H1 (cell line): ENCODE measurements at regions not wholly inside any gene's neighbourhood (a gene's known extent, or its start where the extent isn't known, plus 50 kb on each side); places are given as distances from the start of the nearest gene placed in this dataset.

Source experiments
- CTCF ChIA-PET: fragments of 300-600 bp; sonication (Branson Sonifier 250); formaldehyde crosslinking; loops from one replicate; lab custom pipeline; 2021; ENCODE audit not compliant: partially characterized antibody; lab: Charles Lee
- POLR2A ChIA-PET: fragments of 300-600 bp; sonication (Branson Sonifier 250); formaldehyde crosslinking; loops from one replicate; lab custom pipeline; 2021; ENCODE audit warnings: inconsistent platforms; ENCODE audit not compliant: partially characterized antibody; lab: Charles Lee
- DNase-seq, 2 experiments: peaks; one replicate each; pipeline versions ENCODE4 v3.0.0 to v3.0.0-alpha.2; 2010 to 2022; ENCODE audit warnings: low spot score in 2 of 2, low read depth in 1 of 2, mixed read lengths in 1 of 2
- FAIRE-seq: peaks from 2 replicates; lab custom pipeline; 2011; peaks lifted over from hg19 to GRCh38; lab: Jason Lieb, UNC
- H2AFZ ChIP-seq: 2 replicates; pipeline ENCODE4 v1.8.1; 2012; ENCODE audit warnings: low read length, inconsistent platforms
- H2AK5ac ChIP-seq: 2 replicates; pipeline ENCODE4 v1.6.1; 2013; ENCODE audit warnings: low read depth, low read length
- H2BK120ac ChIP-seq: replicated peaks from 2 replicates; pipeline ENCODE3; 2013; ENCODE audit warnings: low read depth, low read length, inconsistent platforms
- H2BK12ac ChIP-seq: 2 replicates; pipeline ENCODE4 v1.6.1; 2013; ENCODE audit warnings: low read depth, low read length
- H2BK15ac ChIP-seq: 2 replicates; pipeline ENCODE4 v1.6.1; 2013; ENCODE audit warnings: low read length
- H2BK20ac ChIP-seq: 2 replicates; pipeline ENCODE4 v1.6.1; 2013; ENCODE audit warnings: low read length
- H2BK5ac ChIP-seq: 2 replicates; pipeline ENCODE4 v1.6.1; 2013; ENCODE audit warnings: low read depth, low read length
- H3K14ac ChIP-seq: 2 replicates; pipeline ENCODE4 v1.6.1; 2013; ENCODE audit warnings: inconsistent platforms; ENCODE audit not compliant: insufficient read length
- H3K18ac ChIP-seq: 2 replicates; pipeline ENCODE4 v1.6.1; 2013; ENCODE audit warnings: low read length; ENCODE audit errors: extremely low read depth
- H3K23ac ChIP-seq: 2 replicates; pipeline ENCODE4 v1.6.1; 2013; ENCODE audit warnings: inconsistent platforms; ENCODE audit not compliant: insufficient read length
- H3K23me2 ChIP-seq: 2 replicates; pipeline ENCODE4 v1.6.1; 2013; ENCODE audit warnings: low read depth, low read length
- H3K27ac ChIP-seq: 2 replicates; pipeline ENCODE4 v1.6.1; 2011; ENCODE audit warnings: low read depth, low read length, inconsistent platforms
- H3K27me3 ChIP-seq, 4 experiments: replicated peaks in 1 of 4; 1 replicate in 1 of 4; 2 replicates in 3 of 4; pipeline versions ENCODE4 v1.6.1 to v1.8.1; 2011 to 2013; ENCODE audit warnings: low read length in 3 of 4, mild to moderate bottlenecking in 3 of 4, inconsistent platforms in 2 of 4, mixed read lengths in 2 of 4, moderate library complexity in 1 of 4; ENCODE audit not compliant: control insufficient read depth in 3 of 4, insufficient read depth in 3 of 4; ENCODE audit errors: extremely low read depth in 1 of 4
- H3K36me3 ChIP-seq, 4 experiments: 2 replicates each; pipeline versions ENCODE4 v1.6.1 to v1.8.1; 2011 to 2013; ENCODE audit warnings: mild to moderate bottlenecking in 4 of 4, low read length in 3 of 4, moderate library complexity in 2 of 4, control low read depth in 1 of 4, inconsistent platforms in 1 of 4; ENCODE audit not compliant: insufficient read depth in 4 of 4, control insufficient read depth in 2 of 4
- H3K4ac ChIP-seq: replicated peaks from 2 replicates; pipeline ENCODE3; 2013; ENCODE audit warnings: low read length, low read depth, mixed read lengths, inconsistent platforms; ENCODE audit not compliant: insufficient read length
- H3K4me1 ChIP-seq, 4 experiments: replicated peaks in 1 of 4; 1 replicate in 1 of 4; 2 replicates in 3 of 4; pipeline versions ENCODE4 v1.6.1 to v1.8.1; 2011 to 2013; ENCODE audit warnings: low read length in 3 of 4, inconsistent platforms in 2 of 4, mixed read lengths in 1 of 4; ENCODE audit not compliant: insufficient read depth in 4 of 4, control insufficient read depth in 3 of 4
- H3K4me2 ChIP-seq, 2 experiments: 2 replicates each; pipeline versions ENCODE4 v1.6.1 to v1.8.1; 2011 to 2013; ENCODE audit warnings: low read depth in 2 of 2, low read length in 2 of 2, control low read depth in 1 of 2, inconsistent platforms in 1 of 2, mild to moderate bottlenecking in 1 of 2; ENCODE audit not compliant: insufficient read depth in 1 of 2
- H3K4me3 ChIP-seq, 4 experiments: fragments of 200-600, 300-600 bp in 1 of 4; sonication (generic), shearing (Covaris generic), sonication (Bioruptor Twin) in 1 of 4; 2 replicates each; pipeline versions ENCODE4 v1.5.1 to v1.8.1; 2011 to 2016; ENCODE audit warnings: low read length in 4 of 4, low read depth in 3 of 4, control low read depth in 2 of 4, inconsistent platforms in 2 of 4, mild to moderate bottlenecking in 2 of 4, mixed read lengths in 1 of 4, moderate library complexity in 1 of 4; ENCODE audit not compliant: insufficient read depth in 2 of 4; ENCODE audit errors: extremely low read depth in 1 of 4
- H3K56ac ChIP-seq: replicated peaks from 2 replicates; pipeline ENCODE3; 2013; ENCODE audit warnings: low read depth, mild to moderate bottlenecking, mixed read lengths, low read length, inconsistent platforms; ENCODE audit not compliant: insufficient read length
- H3K79me1 ChIP-seq: 2 replicates; pipeline ENCODE4 v1.6.1; 2013; ENCODE audit warnings: low read depth, low read length, control low read depth
- H3K79me2 ChIP-seq, 2 experiments: 2 replicates each; pipeline versions ENCODE4 v1.6.1 to v1.8.1; 2012 to 2013; ENCODE audit warnings: low read length in 2 of 2, mild to moderate bottlenecking in 2 of 2, inconsistent platforms in 1 of 2; ENCODE audit not compliant: insufficient read depth in 2 of 2, control insufficient read depth in 1 of 2
- H3K9ac ChIP-seq, 4 experiments: replicated peaks in 1 of 4; 1 replicate in 1 of 4; 2 replicates in 3 of 4; pipeline versions ENCODE4 v1.6.1 to v1.8.1; 2011 to 2013; ENCODE audit warnings: low read depth in 3 of 4, low read length in 3 of 4, control low read depth in 2 of 4, mild to moderate bottlenecking in 2 of 4, moderate library complexity in 2 of 4, inconsistent platforms in 1 of 4; ENCODE audit errors: extremely low read depth in 1 of 4
- H3K9me3 ChIP-seq, 2 experiments: 2 replicates each; pipeline versions ENCODE4 v1.6.1 to v1.8.1; 2012 to 2013; ENCODE audit warnings: mild to moderate bottlenecking in 2 of 2, moderate library complexity in 2 of 2, control low read depth in 1 of 2, inconsistent platforms in 1 of 2, low read depth in 1 of 2, low read length in 1 of 2, mixed read lengths in 1 of 2; ENCODE audit not compliant: insufficient read depth in 2 of 2
- H4K20me1 ChIP-seq, 2 experiments: replicated peaks in 1 of 2; 2 replicates each; pipeline versions ENCODE3 to v1.8.1; 2011 to 2013; ENCODE audit warnings: inconsistent platforms in 2 of 2, low read length in 2 of 2, mild to moderate bottlenecking in 1 of 2; ENCODE audit not compliant: insufficient read depth in 2 of 2, control insufficient read depth in 1 of 2
- H4K5ac ChIP-seq: 2 replicates; pipeline ENCODE4 v1.6.1; 2013; ENCODE audit warnings: low read length, low read depth, mixed read lengths, inconsistent platforms; ENCODE audit not compliant: insufficient read length
- H4K8ac ChIP-seq: 2 replicates; pipeline ENCODE4 v1.8.0; 2013; ENCODE audit warnings: mild to moderate bottlenecking, moderate library complexity, low read length, inconsistent platforms; ENCODE audit not compliant: insufficient read depth; ENCODE audit errors: extremely low read depth
- H4K91ac ChIP-seq: replicated peaks from 2 replicates; pipeline ENCODE3; 2013; ENCODE audit warnings: low read length, mixed read lengths, inconsistent platforms; ENCODE audit not compliant: insufficient read length
- BCL11A ChIP-seq, 2 experiments: IDR thresholded peaks; one replicate each; pipeline ENCODE4 v1.6.1; 2011; ENCODE audit warnings: low read depth in 2 of 2, low read length in 2 of 2, mild to moderate bottlenecking in 2 of 2
- SUZ12 ChIP-seq: fragments of 200-600 bp; sonication (generic); IDR thresholded peaks from 2 replicates; pipeline ENCODE4 v1.6.1; 2012; ENCODE audit warnings: mild to moderate bottlenecking, inconsistent platforms, low read length, moderate library complexity, mixed read lengths
- WGBS, 2 experiments: shearing (Covaris generic) in 1 of 2; methylation state at CpG; one replicate each; pipeline versions ENCODE4 v1.1.6 to v1.1.7; 2013 to 2015; ENCODE audit warnings: low lambda C conversion rate in 2 of 2, mixed read lengths in 2 of 2, inconsistent platforms in 1 of 2, low coverage in 1 of 2, missing lambda C conversion rate in 1 of 2; ENCODE audit not compliant: insufficient replicate concordance in 2 of 2, insufficient coverage in 1 of 2, insufficient read length in 1 of 2; ENCODE audit errors: extremely low coverage in 1 of 2, missing lambda C conversion rate in 1 of 2; 5-methylcytosine and 5-hydroxymethylcytosine counted together

GRCh38 chr6:23320471-23321015 lies 751.2 kb downstream of the HDGFL1 start:
- Histone ChIP-seq H2AFZ (no peak overlapping the region), H3K79me2 (no peaks in the 10 kb centered on the region), H4K5ac (no peak overlapping the region), H2BK15ac (no peak overlapping the region), H3K56ac (no peak overlapping the region), H2BK20ac (no peak overlapping the region), H3K18ac (no peak overlapping the region), H2BK5ac (no peak overlapping the region), H3K4me3 (no peak overlapping the region), H3K27me3 (no peaks in the 10 kb centered on the region), H2BK120ac (no peak overlapping the region), H3K4me2 (no peak overlapping the region), H3K79me1 (no peaks in the 10 kb centered on the region), H4K8ac (no peak overlapping the region), H4K20me1 (no peaks in the 10 kb centered on the region), H3K9ac (no peak overlapping the region), H2BK12ac (no peak overlapping the region), H3K9me3 (no peaks in the 10 kb centered on the region), H3K27ac (no peak overlapping the region), H2AK5ac (no peak overlapping the region), H3K23ac (no peak overlapping the region), H3K23me2 (no peaks in the 10 kb centered on the region), H3K36me3 (no peaks in the 10 kb centered on the region), H3K4ac (no peak overlapping the region), H3K14ac (no peak overlapping the region), H3K4me1 (no peaks in the 10 kb centered on the region), H4K91ac (no peak overlapping the region)
- ChIA-PET CTCF (interaction anchor here (0.6 kb wide), 1 partner anchor 48 kb away, joined by 3 read pairs; no protein-coding TSS in a partner anchor), POLR2A (no interaction called here)
- no peak for DNase-seq
- 95% methylated on average over 2 of the region's 2 CpGs; no CpG with 5 or more reads in 1 of the 2 experiments for WGBS, 2 experiments
- FAIRE-seq, result no peak
- TF ChIP-seq BCL11A (IDR thresholded peaks at IDR 0.05; ENCODE audit: low read depth in 2 of 2, low read length in 2 of 2) (no peak), SUZ12 (no peak)
